Glutamatergic neuron (in vitro differentiated cells): ENCODE measurements at regions not wholly inside any gene's neighbourhood (a gene's known extent, or its start where the extent isn't known, plus 50 kb on each side); places are given as distances from the start of the nearest gene placed in this dataset.
"Not testable (repeated sequence)": the region's sequence is repeated elsewhere in the genome, so short reads cannot be mapped to it uniquely, and the experiment has no call there.

Experiments
- DNase-seq: peaks from one replicate; pipeline ENCODE4 v3.0.0; 2022
- H3K27ac Mint-ChIP-seq: one replicate; pipeline ENCODE4 v1.8.0; 2020; ENCODE audit warnings: mild to moderate bottlenecking, mixed read lengths, inconsistent platforms; ENCODE audit not compliant: unreplicated experiment
- H3K27me3 Mint-ChIP-seq: one replicate; pipeline ENCODE4 v1.8.0; 2020; ENCODE audit warnings: mild to moderate bottlenecking, moderate library complexity, mixed read lengths, inconsistent platforms; ENCODE audit not compliant: unreplicated experiment
- H3K36me3 Mint-ChIP-seq: one replicate; pipeline ENCODE4 v1.8.0; 2020; ENCODE audit warnings: mild to moderate bottlenecking, mixed read lengths, inconsistent platforms; ENCODE audit not compliant: unreplicated experiment
- H3K4me1 Mint-ChIP-seq: one replicate; pipeline ENCODE4 v1.8.0; 2020; ENCODE audit warnings: mild to moderate bottlenecking, low read depth, mixed read lengths, inconsistent platforms; ENCODE audit not compliant: unreplicated experiment
- H3K4me3 Mint-ChIP-seq: one replicate; pipeline ENCODE4 v1.8.0; 2020; ENCODE audit warnings: mild to moderate bottlenecking, mixed read lengths, inconsistent platforms; ENCODE audit not compliant: unreplicated experiment
- H3K9me3 Mint-ChIP-seq: one replicate; pipeline ENCODE4 v1.8.0; 2020; ENCODE audit warnings: mild to moderate bottlenecking, moderate library complexity, mixed read lengths, inconsistent platforms; ENCODE audit not compliant: unreplicated experiment
- TF ChIP-seq, protein P1 (sequence below): fragments of 200-600 bp; sonication (generic); IDR thresholded peaks from one replicate; pipeline ENCODE4 v1.5.0; 2021; ENCODE audit not compliant: partially characterized antibody, unreplicated experiment

DNA sequence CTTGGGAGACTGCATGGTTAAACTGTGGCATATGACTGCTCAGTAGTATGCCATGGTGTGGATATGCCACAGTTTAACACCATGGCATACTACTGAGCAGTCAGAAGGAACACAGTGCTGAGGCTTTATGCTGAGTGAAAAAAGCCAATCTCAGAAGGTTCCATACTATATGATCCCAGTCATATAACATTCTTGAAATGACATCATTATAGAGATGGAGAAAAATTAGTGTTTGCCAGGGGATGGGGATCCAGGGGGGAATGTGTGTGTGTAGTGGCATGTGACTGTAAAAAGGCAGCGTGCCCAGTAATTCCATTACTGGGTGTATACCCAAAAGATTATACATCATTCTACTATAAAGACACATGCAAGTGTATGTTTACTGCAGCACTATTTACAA is 85.8 kb downstream of the FOXF2 start:
- H3K36me3 Mint-ChIP-seq = peaks cover 4% of the 10 kb centered on the region
- peaks cover 3% of the 10 kb centered on the region for H3K27me3 Mint-ChIP-seq
- no peak overlapping the region for H3K27ac Mint-ChIP-seq
- H3K4me3 Mint-ChIP-seq = no peak overlapping the region
- no peaks in the 10 kb centered on the region for H3K4me1 Mint-ChIP-seq
- no peak for DNase-seq
- peaks cover 1% of the 10 kb centered on the region for H3K9me3 Mint-ChIP-seq
- TF ChIP-seq, protein P1, sequence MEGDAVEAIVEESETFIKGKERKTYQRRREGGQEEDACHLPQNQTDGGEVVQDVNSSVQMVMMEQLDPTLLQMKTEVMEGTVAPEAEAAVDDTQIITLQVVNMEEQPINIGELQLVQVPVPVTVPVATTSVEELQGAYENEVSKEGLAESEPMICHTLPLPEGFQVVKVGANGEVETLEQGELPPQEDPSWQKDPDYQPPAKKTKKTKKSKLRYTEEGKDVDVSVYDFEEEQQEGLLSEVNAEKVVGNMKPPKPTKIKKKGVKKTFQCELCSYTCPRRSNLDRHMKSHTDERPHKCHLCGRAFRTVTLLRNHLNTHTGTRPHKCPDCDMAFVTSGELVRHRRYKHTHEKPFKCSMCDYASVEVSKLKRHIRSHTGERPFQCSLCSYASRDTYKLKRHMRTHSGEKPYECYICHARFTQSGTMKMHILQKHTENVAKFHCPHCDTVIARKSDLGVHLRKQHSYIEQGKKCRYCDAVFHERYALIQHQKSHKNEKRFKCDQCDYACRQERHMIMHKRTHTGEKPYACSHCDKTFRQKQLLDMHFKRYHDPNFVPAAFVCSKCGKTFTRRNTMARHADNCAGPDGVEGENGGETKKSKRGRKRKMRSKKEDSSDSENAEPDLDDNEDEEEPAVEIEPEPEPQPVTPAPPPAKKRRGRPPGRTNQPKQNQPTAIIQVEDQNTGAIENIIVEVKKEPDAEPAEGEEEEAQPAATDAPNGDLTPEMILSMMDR = no peak

DNA sequence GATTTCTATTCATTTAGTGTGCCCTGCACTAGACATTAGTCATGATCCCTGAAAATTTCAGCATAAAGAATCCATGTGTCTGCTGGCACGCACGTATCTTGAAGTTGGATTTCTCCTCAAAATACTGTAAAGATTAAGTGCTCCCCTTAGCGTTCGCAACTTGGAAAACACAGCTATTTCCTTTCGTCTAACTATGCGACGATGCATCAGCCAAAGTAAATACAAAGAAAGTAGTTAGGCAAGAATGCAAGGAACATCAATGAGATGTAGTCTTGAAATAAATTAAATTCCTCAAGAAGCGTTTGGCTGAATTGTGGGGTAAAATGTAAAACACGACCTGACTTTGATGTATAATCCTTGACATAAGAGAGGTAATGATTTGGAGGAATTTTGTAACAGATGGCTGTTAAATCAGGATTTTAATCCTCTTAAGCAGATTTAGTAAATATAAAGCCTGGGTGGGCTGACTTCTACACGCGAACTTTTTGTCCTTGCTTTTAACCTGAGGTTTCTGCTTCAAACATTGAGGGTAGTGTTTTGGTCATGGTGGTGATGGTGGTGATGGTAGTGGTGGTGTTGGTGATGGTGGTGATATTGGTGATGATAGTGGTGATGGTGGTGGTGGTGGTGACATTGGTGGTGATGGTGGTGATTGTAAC is 88.2 kb downstream of the FOXF2 start:
- H3K36me3 Mint-ChIP-seq = no peaks in the 10 kb centered on the region
- H3K4me3 Mint-ChIP-seq = no peak overlapping the region
- no peak for DNase-seq
- H3K9me3 Mint-ChIP-seq = peaks cover 2% of the 10 kb centered on the region
- peaks cover 3% of the 10 kb centered on the region for H3K27me3 Mint-ChIP-seq
- H3K4me1 Mint-ChIP-seq = no peaks in the 10 kb centered on the region
- H3K27ac Mint-ChIP-seq = no peak overlapping the region
- TF ChIP-seq, protein P1 = no peak

DNA sequence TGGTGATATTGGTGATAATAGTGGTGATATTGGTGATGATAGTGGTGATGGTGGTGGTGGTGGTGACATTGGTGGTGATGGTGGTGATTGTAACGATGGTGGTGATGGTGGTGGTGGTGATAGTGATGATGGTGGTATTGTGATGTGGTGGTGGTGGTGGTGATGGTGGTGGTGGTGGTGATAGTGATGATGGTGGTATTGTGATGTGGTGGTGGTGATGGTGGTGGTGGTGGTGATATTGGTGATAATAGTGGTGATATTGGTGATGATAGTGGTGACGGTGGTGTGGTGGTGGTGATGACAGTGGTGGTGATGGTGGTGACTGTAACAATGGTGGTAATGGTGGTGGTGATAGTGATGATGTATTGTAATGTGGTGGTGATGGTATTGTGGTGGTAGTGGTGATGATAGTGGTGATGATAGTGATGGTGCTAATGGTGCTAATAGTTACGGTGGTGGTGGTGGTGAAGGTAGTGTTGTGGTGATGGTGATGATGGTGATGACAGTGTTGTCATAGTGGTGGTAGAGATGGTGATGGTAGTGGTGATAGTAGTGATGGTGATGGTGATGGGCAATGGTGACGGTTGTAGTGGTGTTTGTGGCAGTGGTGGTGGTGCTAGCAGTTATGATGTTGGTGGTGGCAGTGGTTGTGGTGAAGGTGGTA is 88.9 kb downstream of the FOXF2 start:
- H3K9me3 Mint-ChIP-seq, H3K4me3 Mint-ChIP-seq, H3K27me3 Mint-ChIP-seq, H3K4me1 Mint-ChIP-seq, DNase-seq, H3K36me3 Mint-ChIP-seq, H3K27ac Mint-ChIP-seq: not testable (repeated sequence)

DNA sequence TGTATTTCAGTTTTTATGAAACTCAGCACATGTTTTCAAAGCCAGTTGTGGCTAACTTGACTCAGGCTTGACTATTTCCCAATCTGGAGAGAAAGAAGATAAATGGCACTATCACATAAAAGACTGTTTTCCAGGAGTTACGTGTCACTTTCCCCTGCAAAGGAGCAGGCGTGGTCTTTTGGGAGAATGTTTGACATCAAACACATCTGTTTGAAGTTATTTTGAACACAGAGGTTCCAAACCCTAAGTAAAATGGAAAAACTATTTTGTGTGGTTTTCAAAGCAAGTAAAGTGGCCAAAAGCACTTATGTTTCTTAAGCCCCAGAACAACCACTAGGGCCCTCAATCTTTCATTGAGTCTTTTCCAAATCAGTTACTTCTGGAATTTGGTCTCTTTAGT is 89.7 kb downstream of the FOXF2 start:
- H3K27ac Mint-ChIP-seq = no peak overlapping the region
- TF ChIP-seq, protein P1 = no peak
- H3K36me3 Mint-ChIP-seq = no peaks in the 10 kb centered on the region
- peaks cover 3% of the 10 kb centered on the region for H3K27me3 Mint-ChIP-seq
- no peak for DNase-seq
- no peaks in the 10 kb centered on the region for H3K4me1 Mint-ChIP-seq
- H3K9me3 Mint-ChIP-seq = peaks cover 2% of the 10 kb centered on the region
- no peak overlapping the region for H3K4me3 Mint-ChIP-seq

DNA sequence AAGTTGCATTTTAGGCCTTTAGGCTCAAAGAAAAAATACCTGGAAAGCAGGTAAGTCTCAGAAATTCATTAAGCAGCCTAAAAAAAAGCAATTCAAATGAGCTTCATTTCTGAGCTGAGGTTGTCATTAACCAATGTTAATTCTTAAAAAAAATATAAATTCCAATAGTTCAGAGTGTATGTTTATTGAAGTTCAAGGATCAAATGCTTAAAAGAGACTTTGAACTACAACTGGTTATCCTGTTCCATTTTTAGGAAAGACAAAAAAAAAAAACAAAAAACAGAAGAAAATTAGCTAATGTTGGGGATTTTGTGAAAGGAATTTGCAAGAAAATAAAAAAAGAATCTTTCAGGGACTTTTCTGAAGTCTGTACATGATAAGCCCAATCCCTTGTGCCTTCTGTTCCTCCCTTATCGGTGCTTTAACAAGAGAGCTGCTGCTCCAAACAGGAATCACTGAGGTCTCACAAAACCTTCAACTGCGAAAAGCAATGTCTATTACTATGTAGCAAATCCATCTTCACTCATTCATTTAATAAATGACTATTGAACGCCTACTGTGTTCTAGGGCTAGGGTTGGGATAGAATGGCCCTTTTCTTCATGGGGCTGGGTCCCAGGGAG is 90.3 kb downstream of the FOXF2 start:
- peaks cover 3% of the 10 kb centered on the region for H3K27me3 Mint-ChIP-seq
- no peak for DNase-seq
- TF ChIP-seq, protein P1 = no peak
- no peak overlapping the region for H3K4me3 Mint-ChIP-seq
- H3K9me3 Mint-ChIP-seq = peaks cover 2% of the 10 kb centered on the region
- no peak overlapping the region for H3K27ac Mint-ChIP-seq
- H3K36me3 Mint-ChIP-seq = no peaks in the 10 kb centered on the region
- no peaks in the 10 kb centered on the region for H3K4me1 Mint-ChIP-seq
